AG20443 (cell line): ENCODE measurements at regions not wholly inside any gene's neighbourhood (a gene's known extent, or its start where the extent isn't known, plus 50 kb on each side); places are given as distances from the start of the nearest gene placed in this dataset.
A peak's percentile ranks its signal among the peaks of the same experiment; 100 is the strongest.

Source experiments
- DNase-seq: peaks from one replicate; pipeline ENCODE4 v3.0.0; 2012; ENCODE audit warnings: low spot score, mixed read lengths

DNA sequence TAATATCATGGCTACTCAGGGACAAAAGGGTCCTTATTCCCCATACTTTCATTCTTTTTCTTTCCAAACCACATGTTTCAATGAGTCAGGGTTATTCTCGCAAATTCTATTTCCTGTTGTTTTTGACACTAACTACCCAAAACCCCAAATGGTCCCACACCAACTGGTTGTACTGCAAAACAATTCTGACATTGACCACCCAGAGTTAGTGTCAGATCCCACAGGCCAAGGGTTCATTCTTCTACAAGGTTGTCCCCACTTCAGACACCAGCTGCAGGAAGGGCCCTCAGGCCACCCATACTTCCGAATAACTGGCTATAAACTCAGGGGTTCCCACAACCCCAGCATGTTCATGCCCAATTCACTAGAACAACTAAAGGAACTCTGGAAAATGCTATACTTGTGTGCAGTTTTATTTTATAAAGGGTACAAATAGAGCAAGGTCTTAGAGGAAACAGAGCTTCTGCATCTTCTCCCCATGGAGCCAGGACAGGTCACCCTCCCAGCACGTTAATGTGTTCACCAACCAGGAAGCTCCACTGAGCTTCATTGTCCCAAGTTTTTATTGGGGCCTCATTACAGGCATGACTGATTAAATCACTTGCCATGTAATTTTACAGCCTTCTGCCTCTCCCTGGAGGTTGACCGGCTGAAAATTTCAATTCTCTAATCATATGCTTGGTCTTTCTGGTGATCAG, 334.8 kb downstream of the DRD1 start:
- DNase-seq: no peak

DNA sequence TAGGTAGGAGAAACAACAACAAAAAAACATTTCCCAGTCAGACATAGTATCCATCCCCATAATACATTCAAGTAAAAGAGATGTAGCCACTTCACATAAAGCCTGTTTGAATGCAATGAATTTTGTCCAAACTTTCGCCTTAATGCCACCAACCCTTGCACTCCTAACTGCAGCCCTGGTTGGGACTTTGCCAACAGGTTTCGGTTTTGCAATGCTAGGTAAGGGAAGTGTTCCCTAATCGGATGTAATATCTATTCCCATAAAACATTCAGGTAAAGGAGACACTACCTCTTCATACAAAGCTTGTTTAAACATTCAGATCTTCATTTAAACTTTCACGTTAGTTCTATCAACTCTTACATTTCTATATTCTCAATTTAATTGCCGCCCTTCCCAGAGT, 336.1 kb downstream of the DRD1 start:
- no peak for DNase-seq

DNA sequence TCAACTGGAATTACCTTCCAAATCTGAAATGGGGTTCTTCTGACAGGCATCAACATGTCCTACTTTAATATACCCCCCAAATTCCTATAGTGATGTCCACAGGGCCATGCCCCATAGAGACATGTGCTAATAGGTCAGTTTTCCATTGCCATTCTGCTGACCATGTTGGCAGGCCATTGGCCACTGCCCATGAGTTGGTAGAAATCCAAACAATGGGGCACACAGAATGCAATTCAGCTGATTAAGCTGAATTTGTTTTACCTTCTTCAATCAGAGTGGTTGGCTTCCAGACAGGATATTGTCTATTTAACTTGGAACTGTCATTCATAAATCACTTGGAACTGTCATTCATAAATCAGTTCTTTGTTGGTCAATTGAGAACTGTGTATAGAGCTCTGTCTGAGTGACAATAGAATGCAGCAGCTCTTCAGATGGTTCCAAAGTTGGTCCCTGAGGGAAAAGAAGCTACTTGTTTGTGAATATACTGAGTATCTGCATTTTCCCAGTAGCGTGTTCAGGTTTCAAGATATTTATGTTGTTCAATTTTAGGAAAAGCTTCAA, 336.9 kb downstream of the DRD1 start:
- DNase-seq: no peak

- no peak for DNase-seq
Measured at GRCh38 chr5:175104677-175105076, 339.3 kb downstream of the DRD1 start.

DNA sequence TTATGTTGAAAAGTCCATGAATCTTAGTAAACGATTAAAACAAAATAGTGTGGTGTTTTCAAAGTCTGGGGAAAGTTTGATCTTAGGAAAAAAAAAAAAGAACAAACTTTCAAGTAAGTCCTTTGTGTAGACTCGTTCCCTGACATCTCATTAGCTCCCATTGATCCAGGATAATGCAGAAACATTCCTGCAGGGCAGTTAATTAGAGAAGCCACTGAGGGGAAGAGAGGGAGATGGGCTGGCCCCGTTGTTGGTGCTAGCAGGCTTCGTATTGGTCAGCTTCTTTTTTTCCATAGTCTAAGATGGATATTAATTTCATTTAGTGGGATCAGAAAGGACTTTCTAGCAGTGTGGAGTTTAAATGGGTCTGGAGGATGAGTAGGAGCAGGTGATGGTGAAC, 340.2 kb downstream of the DRD1 start:
- no peak for DNase-seq

- DNase-seq: no peak
Measured at GRCh38 chr5:175102717-175103116, 341.3 kb downstream of the DRD1 start.

- DNase-seq: no peak
Measured at GRCh38 chr5:175098301-175098700, 345.7 kb downstream of the DRD1 start.

GRCh38 chr5:175096469-175097165, 347.4 kb downstream of the DRD1 start:
- DNase-seq: no peak

- DNase-seq: no peak
Measured at GRCh38 chr5:175094461-175094860, 349.5 kb downstream of the DRD1 start.

GRCh38 chr5:175092691-175093090, 351.3 kb downstream of the DRD1 start:
- no peak for DNase-seq

GRCh38 chr5:175088963-175089362, 355.0 kb downstream of the DRD1 start:
- no peak for DNase-seq

GRCh38 chr5:175082866-175083590, 358.6 kb downstream of the MSX2 start:
- no peak for DNase-seq

DNA sequence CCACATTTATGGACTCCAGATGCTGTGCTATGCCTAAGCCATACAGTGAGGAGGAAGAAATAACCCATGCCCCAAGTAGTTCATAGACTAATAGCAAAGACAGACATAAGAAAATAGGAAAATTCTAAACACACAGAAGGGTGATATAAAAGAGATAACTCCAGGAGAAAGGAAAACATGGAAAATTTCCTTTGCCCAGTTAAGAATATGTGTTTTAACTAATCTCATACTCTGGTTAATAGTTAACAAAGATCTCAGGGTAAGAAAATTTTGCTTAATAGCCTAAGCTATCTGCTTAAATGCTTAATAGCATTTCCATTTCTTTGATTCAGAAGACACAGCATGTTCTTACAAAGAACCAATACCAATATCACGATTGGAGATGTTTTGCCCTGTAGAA, 358.0 kb downstream of the MSX2 start:
- DNase-seq: no peak

- DNase-seq: no peak
Measured at GRCh38 chr5:175079707-175080106, 355.3 kb downstream of the MSX2 start.

DNA sequence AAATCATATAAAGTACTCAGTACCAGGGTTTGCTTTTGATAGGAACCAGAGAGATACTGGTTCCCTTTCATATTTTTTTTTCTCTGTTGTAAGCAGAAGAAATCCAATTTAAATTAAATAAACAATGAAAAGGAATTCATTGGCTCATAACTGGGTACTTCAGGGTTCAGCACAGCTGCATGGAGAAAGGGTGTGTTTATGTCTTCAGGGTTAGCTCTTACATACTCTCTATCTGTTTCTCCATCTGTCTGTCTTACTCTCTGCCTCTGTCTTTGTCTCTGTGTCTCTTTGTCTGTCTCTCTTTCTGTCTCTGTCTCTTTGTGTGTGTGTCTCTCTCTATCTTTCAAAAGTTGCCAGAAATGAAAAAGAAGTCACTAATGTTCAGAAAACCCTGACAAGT, 345.9 kb downstream of the MSX2 start:
- no peak for DNase-seq

- no peak for DNase-seq
Measured at GRCh38 chr5:175060257-175060656, 335.9 kb downstream of the MSX2 start.

DNA sequence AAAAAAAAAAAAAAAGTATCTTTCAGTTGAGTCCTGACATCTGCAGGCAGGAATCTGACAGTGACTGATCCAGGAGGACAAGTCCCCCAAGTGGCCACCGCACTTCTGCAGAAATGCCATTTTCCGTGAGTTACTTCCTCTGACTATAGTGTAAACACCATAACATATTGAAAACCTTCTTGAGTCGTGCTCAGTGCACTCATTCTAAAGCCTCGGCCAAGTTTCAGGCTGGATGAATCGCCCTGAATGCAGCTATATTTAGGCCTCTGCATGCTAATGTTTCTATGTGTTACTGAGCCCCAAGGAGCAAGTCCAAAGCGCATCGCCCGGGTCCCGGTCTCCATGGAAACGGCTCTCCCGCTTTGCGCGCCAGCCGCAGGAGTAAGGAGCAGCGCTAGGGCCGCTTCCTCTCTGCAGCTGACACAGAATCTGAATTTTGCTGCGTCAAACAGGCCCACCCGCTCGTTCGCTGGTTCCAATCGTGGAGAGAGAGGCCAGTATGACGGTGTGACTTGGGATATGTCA, 335.4 kb downstream of the MSX2 start:
- DNase-seq: peak; percentile 64

DNA sequence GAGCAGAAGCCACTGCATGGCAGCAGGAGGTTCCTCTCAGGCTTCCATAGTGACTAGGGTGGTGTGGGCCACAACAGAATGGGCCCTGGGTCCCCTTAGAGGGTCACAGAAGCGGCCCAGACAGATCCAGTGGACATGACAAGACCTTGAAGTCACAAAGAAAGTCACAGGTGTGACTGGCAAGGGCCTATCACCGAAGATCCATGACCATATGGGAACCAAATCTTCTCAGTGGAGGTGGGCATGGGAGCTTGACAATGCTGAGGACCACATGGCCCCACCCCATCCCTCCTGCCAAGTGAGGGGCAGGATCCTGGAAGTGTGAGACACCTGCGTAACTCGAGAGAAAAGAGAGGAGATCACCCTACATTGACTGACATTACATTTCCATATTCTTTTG, 332.4 kb downstream of the MSX2 start:
- DNase-seq: no peak

DNA sequence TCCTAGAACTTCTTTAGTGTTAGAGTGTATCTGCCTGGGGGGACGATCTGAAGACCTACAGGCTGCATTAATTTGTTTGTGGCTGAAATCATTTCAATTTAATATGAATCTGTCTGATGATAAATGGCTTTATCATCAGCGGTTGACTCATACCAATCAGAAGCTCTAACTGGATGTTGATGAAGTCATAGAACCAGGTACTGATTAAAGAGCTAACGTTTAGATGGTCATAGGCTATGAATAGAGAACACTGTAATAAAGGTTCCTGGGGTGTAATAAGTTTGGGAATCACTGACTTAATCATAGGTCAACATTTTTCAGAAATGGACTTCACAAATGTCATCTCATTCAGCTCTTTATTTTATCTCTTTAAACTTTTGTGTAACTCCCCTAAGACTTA, 329.9 kb downstream of the MSX2 start:
- DNase-seq: no peak

DNA sequence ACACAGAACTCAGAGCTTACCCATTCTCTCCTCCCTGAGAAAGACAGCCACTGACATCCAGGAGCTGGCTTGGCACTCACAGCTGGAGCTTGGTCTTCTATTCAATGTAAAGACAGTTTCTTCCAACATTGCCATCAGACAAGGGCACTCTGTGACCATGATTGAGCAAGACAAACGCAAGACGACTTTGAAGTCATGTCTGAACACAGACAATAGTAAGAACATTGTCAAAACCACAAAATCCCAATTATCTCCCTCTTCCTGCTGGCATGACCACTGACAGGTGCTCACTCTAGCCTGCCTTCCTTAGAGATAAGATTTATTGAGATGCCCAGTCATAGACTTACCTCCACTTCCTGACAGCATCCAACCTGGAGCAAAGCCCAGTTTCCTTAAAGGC, 328.0 kb downstream of the MSX2 start:
- DNase-seq: no peak

DNA sequence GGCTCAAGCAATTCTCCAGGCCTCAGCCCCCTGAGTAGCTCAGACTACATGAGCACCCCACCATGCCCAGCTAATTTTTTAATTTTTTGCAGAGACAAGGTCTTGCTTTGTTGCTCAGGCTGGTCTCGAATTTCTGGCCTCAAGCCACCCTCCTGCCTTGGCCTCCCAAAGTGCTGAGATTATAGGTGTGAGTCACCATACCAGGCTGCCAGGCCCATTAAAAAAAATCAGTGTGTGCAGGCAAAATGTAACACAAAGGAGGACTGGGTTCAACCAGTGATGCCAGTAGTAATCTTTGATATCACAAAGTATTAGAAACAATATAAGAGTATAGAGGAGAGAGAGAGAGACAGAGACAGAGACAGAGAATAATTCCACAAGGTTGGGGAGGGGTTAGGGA, 322.7 kb downstream of the MSX2 start:
- DNase-seq: no peak

GRCh38 chr5:175045820-175046219, 321.4 kb downstream of the MSX2 start:
- no peak for DNase-seq

DNA sequence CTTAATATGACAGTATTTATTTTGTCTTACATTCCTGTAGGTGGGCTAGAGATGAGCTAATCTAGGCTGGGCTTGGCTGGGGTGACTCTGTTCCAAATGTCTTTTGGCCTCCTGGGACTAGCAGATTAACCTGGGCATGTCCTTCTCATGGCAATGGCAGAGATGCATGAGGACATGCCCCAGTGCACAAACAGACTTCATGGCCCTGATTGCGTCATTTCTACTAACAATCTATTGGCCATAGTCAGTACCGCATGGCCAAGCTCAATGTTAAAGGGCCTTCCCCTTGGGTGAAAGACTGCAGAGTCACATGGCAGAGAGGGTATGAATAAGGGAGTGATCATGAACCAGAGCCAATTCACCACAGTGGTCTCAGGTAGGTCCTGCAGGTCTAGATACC, 313.4 kb downstream of the MSX2 start:
- no peak for DNase-seq
